Psoas muscle (tissue), 7 donors: ENCODE measurements at regions not wholly inside any gene's neighbourhood (a gene's known extent, or its start where the extent isn't known, plus 50 kb on each side); places are given as distances from the start of the nearest gene placed in this dataset.

Source experiments
- ATAC-seq, 4 donors: fragments of 200-7000 bp; cut with Tn5 transposase; one replicate each; pipeline ENCODE4 v1.9.1; 2020; ENCODE audit warnings: moderate library complexity in 3 of 4, mild to moderate bottlenecking in 2 of 4
- DNase-seq, 2 donors: peaks; one replicate each; pipeline ENCODE4 v3.0.0-alpha.2; 2020
- H3K27ac ChIP-seq: fragments of 200-600 bp; one replicate; pipeline ENCODE4 v1.8.0; 2022
- H3K27me3 ChIP-seq, 3 donors: fragments of 200-600 bp in 1 of 3; one replicate each; pipeline versions ENCODE4 v1.6.1 to v1.8.0; 2013 to 2022; ENCODE audit warnings: low read length in 2 of 3, mild to moderate bottlenecking in 2 of 3, moderate library complexity in 1 of 3; ENCODE audit not compliant: insufficient read depth in 3 of 3
- H3K36me3 ChIP-seq, 2 donors: fragments of 200-600 bp in 1 of 2; one replicate each; pipeline versions ENCODE4 v1.6.1 to v1.8.0; 2013 to 2022; ENCODE audit warnings: low read depth in 1 of 2, mild to moderate bottlenecking in 1 of 2, moderate library complexity in 1 of 2; ENCODE audit not compliant: insufficient read depth in 1 of 2
- H3K4me1 ChIP-seq: fragments of 200-600 bp; one replicate; pipeline ENCODE4 v1.8.0; 2022
- H3K4me3 ChIP-seq: fragments of 200-600 bp; one replicate; pipeline ENCODE4 v1.8.0; 2022; ENCODE audit warnings: mild to moderate bottlenecking
- H3K9me3 ChIP-seq: fragments of 200-600 bp; one replicate; pipeline ENCODE4 v1.8.0; 2022
- CTCF ChIP-seq: fragments of 200-600 bp; IDR thresholded peaks from one replicate; pipeline ENCODE4 v1.8.0; 2022; ENCODE audit warnings: antibody characterized with exemption
- WGBS, 3 donors: extraction: QIAGEN DNeasy Blood & Tissue Kit; methylation state at CpG; one replicate each; pipeline versions ENCODE4 v1.1.6 to v1.1.7; 2013; 5-methylcytosine and 5-hydroxymethylcytosine counted together
- intact Hi-C, 2 donors: fragments of 100-400 bp; cut with DNase I; formaldehyde crosslinking; loops; one replicate each; pipeline versions ENCODE4 v1.11.0 to v1.14.2; 2022
- donor health status: healthy with polysubstance abuse.
- donor health status: DM: no; HTN: no; CAD: no; lungs with moderate emphysema.
- donor health status: Bipolar disorder and iron deficiency.
- donor health status: healthy.
- donor health status: DM: yes; HTN: yes; CAD: no.
- donor health status: DM: no; HTN: no; CAD: no.
- donor health status: DM: yes; HTN: yes; CAD: no.

- H3K27me3 ChIP-seq = peaks cover 0 to 5% (median 0%) of the 10 kb centered on the region in 3 donors
- no peak for TF ChIP-seq CTCF
- intact Hi-C loops = no loop called here
- no peak for DNase-seq
- no peak for ATAC-seq
- H3K9me3 ChIP-seq = no peaks in the 10 kb centered on the region
- 82 to 97% (median 89%) methylated on average over 5 of the region's 5 CpGs for WGBS, 3 donors
- H3K4me3 ChIP-seq = no peak overlapping the region
- no peaks in the 10 kb centered on the region for H3K4me1 ChIP-seq
- no peak overlapping the region for H3K27ac ChIP-seq
- no peaks in the 10 kb centered on the region for H3K36me3 ChIP-seq
Measured at GRCh38 chrX:40253771-40254170, 156.0 kb upstream of the BCOR start.

- no peak overlapping the region for H3K4me3 ChIP-seq
- no peaks in the 10 kb centered on the region for H3K36me3 ChIP-seq
- ATAC-seq = no peak
- H3K9me3 ChIP-seq = no peaks in the 10 kb centered on the region
- 76 to 90% (median 87%) methylated on average over 5 of the region's 5 CpGs for WGBS, 3 donors
- peaks cover 0 to 18% (median 0%) of the 10 kb centered on the region in 3 donors for H3K27me3 ChIP-seq
- no peak for TF ChIP-seq CTCF
- H3K27ac ChIP-seq = no peak overlapping the region
- DNase-seq = no peak
- no peaks in the 10 kb centered on the region for H3K4me1 ChIP-seq
- intact Hi-C loops = no loop called here
Measured at GRCh38 chrX:40249582-40249981, 151.8 kb upstream of the BCOR start.

- H3K4me3 ChIP-seq = no peak overlapping the region
- no peak for ATAC-seq
- no peak for TF ChIP-seq CTCF
- DNase-seq = no peak
- H3K36me3 ChIP-seq = no peaks in the 10 kb centered on the region
- no peaks in the 10 kb centered on the region for H3K4me1 ChIP-seq
- 30 to 64% (median 39%) methylated on average over 9 of the region's 9 CpGs for WGBS, 3 donors
- no peaks in the 10 kb centered on the region for H3K9me3 ChIP-seq
- no peak overlapping the region for H3K27ac ChIP-seq
- intact Hi-C loops = no loop called here
- peaks cover 0 to 18% (median 0%) of the 10 kb centered on the region in 3 donors for H3K27me3 ChIP-seq
Measured at GRCh38 chrX:40248822-40249221, 151.1 kb upstream of the BCOR start.

- no peak overlapping the region for H3K4me3 ChIP-seq
- DNase-seq (no peak), ATAC-seq (no peak)
- intact Hi-C loops = no loop called here
- H3K4me1 ChIP-seq = no peaks in the 10 kb centered on the region
- H3K36me3 ChIP-seq = no peaks in the 10 kb centered on the region
- no peaks in the 10 kb centered on the region for H3K9me3 ChIP-seq
- no peak for TF ChIP-seq CTCF
- peaks cover 0 to 18% (median 0%) of the 10 kb centered on the region in 3 donors for H3K27me3 ChIP-seq
- H3K27ac ChIP-seq = no peak overlapping the region
- 60 to 71% (median 64%) methylated on average over 13 of the region's 13 CpGs for WGBS, 3 donors
Measured at GRCh38 chrX:40247848-40248622, 150.3 kb upstream of the BCOR start.

GRCh38 chrX:40247382-40247781 is 149.6 kb upstream of the BCOR start:
- H3K27me3 ChIP-seq = peaks cover 0 to 18% (median 0%) of the 10 kb centered on the region in 3 donors
- ATAC-seq (no peak), DNase-seq (no peak)
- no peaks in the 10 kb centered on the region for H3K4me1 ChIP-seq
- no peak overlapping the region for H3K27ac ChIP-seq
- no peak for TF ChIP-seq CTCF
- no peak overlapping the region for H3K4me3 ChIP-seq
- WGBS, 3 donors = 59 to 96% (median 83%) methylated on average over 1 of the region's 1 CpG
- intact Hi-C loops = no loop called here
- no peaks in the 10 kb centered on the region for H3K36me3 ChIP-seq
- no peaks in the 10 kb centered on the region for H3K9me3 ChIP-seq
